Subcutaneous abdominal adipose tissue (tissue), 5 donors: ENCODE measurements at regions not wholly inside any gene's neighbourhood (a gene's known extent, or its start where the extent isn't known, plus 50 kb on each side); places are given as distances from the start of the nearest gene placed in this dataset.

Experiments
- H3K27ac ChIP-seq: one replicate; pipeline ENCODE4 v1.7.0; 2013; ENCODE audit warnings: low read depth, mild to moderate bottlenecking, inconsistent platforms, low read length, moderate library complexity
- H3K27me3 ChIP-seq, 5 donors: one replicate each; pipeline ENCODE4 v1.7.0; 2013; ENCODE audit warnings: low read length in 5 of 5, inconsistent platforms in 1 of 5; ENCODE audit not compliant: control insufficient read depth in 5 of 5, insufficient read depth in 4 of 5
- H3K36me3 ChIP-seq, 5 donors: one replicate each; pipeline ENCODE4 v1.7.0; 2013; ENCODE audit warnings: low read length in 5 of 5; ENCODE audit not compliant: control insufficient read depth in 5 of 5, insufficient read depth in 5 of 5
- H3K4me1 ChIP-seq, 5 donors: one replicate each; pipeline ENCODE4 v1.7.0; 2013; ENCODE audit warnings: low read length in 5 of 5, mild to moderate bottlenecking in 3 of 5, moderate library complexity in 1 of 5; ENCODE audit not compliant: control insufficient read depth in 5 of 5, insufficient read depth in 5 of 5
- H3K4me3 ChIP-seq, 5 donors: one replicate each; pipeline ENCODE4 v1.7.0; 2013; ENCODE audit warnings: low read length in 5 of 5, low read depth in 1 of 5
- H3K9ac ChIP-seq, 5 donors: one replicate each; pipeline ENCODE4 v1.7.0; 2013; ENCODE audit warnings: low read length in 5 of 5, mild to moderate bottlenecking in 4 of 5, moderate library complexity in 3 of 5
- H3K9me3 ChIP-seq, 5 donors: one replicate each; pipeline ENCODE4 v1.7.0; 2013; ENCODE audit warnings: low read length in 5 of 5; ENCODE audit not compliant: control insufficient read depth in 5 of 5
- donor health status: healthy.
- donor health status: healthy.
- donor health status: healthy.
- donor health status: healthy.
- donor health status: healthy.

DNA sequence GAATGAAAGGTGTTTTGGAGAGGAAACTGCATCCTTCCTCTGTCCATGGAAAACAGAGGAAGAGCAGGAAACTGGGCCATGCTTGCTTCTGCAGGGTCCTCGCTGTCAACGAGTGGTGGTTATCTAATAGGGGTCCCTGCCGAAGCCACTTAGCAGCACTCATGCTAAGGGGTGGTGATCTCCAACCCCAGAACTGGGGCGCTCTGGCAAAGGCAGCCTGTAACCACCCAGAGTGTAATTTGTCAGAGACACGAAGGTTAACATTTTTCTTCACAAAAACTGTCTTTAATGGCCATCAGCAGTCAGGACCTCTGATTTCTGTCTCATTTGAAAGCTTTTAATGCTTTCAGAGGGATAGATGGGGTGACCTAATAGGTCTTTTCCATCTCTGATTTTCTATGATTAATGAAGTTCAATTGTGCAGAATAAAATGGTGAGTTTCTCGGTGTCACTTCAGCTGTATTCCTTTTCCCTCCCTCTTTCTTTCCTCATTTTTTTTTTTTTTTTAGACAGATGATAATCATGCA is 231.3 kb upstream of the CELF4 start:
- no peak overlapping the region for H3K9ac ChIP-seq
- H3K9me3 ChIP-seq, result no peaks in the 10 kb centered on the region
- no peaks in the 10 kb centered on the region for H3K36me3 ChIP-seq
- no peaks in the 10 kb centered on the region for H3K4me1 ChIP-seq
- no peaks in the 10 kb centered on the region for H3K27me3 ChIP-seq
- no peak overlapping the region for H3K27ac ChIP-seq
- H3K4me3 ChIP-seq, result no peak overlapping the region

- Histone ChIP-seq H3K27ac (no peak overlapping the region), H3K4me1 (no peaks in the 10 kb centered on the region), H3K27me3 (no peaks in the 10 kb centered on the region), H3K9ac (no peak overlapping the region), H3K9me3 (no peaks in the 10 kb centered on the region), H3K4me3 (no peak overlapping the region), H3K36me3 (no peaks in the 10 kb centered on the region)
Measured at GRCh38 chr18:37787452-37787851, 221.9 kb upstream of the CELF4 start.

DNA sequence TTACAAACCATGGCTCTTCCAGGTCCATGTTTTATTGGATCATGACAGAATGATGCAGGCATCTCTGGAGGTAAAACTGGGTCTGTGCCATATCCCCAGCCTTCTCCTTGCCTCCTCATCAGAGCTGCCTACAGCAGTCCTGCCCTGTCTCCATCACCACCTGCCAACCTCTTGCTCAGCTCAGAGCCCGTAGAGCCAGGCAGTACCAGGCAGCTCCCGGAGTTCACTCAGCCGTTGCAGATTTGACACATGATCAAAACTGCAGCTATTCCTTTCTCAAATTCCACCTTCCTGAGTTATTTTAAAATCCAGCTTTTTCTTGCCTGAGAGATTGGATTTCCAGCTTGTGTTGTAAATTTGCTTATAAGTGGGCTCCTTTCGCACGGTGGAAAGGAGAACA is 218.2 kb upstream of the CELF4 start:
- H3K27ac ChIP-seq, result no peak overlapping the region
- no peak overlapping the region for H3K9ac ChIP-seq
- H3K4me3 ChIP-seq, result no peak overlapping the region
- H3K9me3 ChIP-seq, result no peaks in the 10 kb centered on the region
- no peaks in the 10 kb centered on the region for H3K36me3 ChIP-seq
- H3K4me1 ChIP-seq, result no peaks in the 10 kb centered on the region
- H3K27me3 ChIP-seq, result peaks cover 0 to 3% (median 0%) of the 10 kb centered on the region in 5 donors

GRCh38 chr18:37779220-37779619 is 213.6 kb upstream of the CELF4 start:
- no peak overlapping the region for H3K4me3 ChIP-seq
- H3K9me3 ChIP-seq, result no peaks in the 10 kb centered on the region
- H3K27ac ChIP-seq, result no peak overlapping the region
- H3K9ac ChIP-seq, result no peak overlapping the region
- peaks cover 0 to 2% (median 0%) of the 10 kb centered on the region in 5 donors for H3K4me1 ChIP-seq
- H3K27me3 ChIP-seq, result peaks cover 0 to 3% (median 0%) of the 10 kb centered on the region in 5 donors
- H3K36me3 ChIP-seq, result no peaks in the 10 kb centered on the region

GRCh38 chr18:37778417-37779165 is 213.0 kb upstream of the CELF4 start:
- Histone ChIP-seq H3K27me3 (peaks cover 0 to 3% (median 0%) of the 10 kb centered on the region in 5 donors), H3K27ac (no peak overlapping the region), H3K36me3 (no peaks in the 10 kb centered on the region), H3K9me3 (no peaks in the 10 kb centered on the region), H3K4me3 (no peak overlapping the region), H3K4me1 (peaks cover 0 to 2% (median 0%) of the 10 kb centered on the region in 5 donors), H3K9ac (no peak overlapping the region)

DNA sequence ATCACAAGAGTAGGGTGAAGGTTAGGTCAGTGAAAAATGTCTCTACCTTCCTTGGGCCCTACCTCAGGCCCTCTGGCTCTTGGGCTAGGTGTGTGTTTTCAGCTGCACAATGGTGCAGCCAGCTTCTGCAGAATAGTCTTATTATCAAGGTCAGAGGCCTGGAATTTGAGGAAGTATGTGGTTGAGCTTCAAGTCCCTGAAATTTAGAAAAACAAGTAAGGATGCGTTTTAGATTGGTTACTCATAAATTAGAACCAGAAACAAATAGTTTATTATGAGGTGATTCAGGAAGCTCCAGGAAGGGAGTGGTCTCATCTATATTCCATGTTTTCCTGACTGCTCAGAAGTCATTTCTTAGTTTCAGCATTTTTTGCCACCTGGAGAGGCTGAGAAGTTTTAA is 204.2 kb upstream of the CELF4 start:
- Histone ChIP-seq H3K9me3 (no peaks in the 10 kb centered on the region), H3K4me1 (no peaks in the 10 kb centered on the region), H3K36me3 (no peaks in the 10 kb centered on the region), H3K27me3 (no peaks in the 10 kb centered on the region), H3K4me3 (no peak overlapping the region), H3K27ac (no peak overlapping the region), H3K9ac (no peak overlapping the region)

DNA sequence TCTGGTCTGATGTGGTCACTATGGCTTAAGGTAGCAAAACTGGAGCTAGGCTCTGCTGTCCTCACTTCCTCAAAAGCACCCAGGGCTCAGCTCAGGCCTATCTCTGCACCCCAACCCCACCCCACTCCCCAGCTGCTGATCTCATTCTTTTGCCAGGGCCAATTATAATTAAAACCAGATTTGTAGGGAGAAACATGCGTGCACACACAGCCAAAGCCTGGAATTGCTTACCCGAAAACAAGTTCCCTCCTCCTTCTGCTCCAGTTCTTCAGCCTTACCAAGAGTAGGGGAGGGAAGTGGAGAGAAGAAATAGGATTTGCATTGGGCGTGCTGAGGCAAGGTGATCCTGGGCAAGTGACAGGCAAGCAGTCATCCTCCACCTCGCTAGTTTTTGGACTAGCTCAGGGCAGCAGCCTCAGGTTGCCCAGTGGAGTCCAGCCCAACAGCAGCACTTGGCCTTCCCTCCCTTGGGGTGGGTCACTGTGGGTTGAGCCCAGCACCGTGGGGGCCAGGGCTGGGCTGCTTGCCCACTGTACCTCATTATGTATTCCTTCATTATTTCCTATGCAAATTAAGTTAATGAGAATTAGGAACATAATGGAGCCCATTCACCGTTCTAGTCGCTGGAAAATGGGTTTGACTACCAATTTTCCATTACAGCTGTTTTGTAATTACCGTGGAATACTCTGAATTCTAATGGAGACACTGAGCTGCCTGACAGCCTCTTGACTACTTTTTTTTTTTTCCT is 199.1 kb upstream of the CELF4 start:
- Histone ChIP-seq H3K27ac (no peak overlapping the region), H3K27me3 (no peaks in the 10 kb centered on the region)

GRCh38 chr18:37762076-37762621 is 196.6 kb upstream of the CELF4 start:
- no peaks in the 10 kb centered on the region for H3K4me1 ChIP-seq
- H3K9me3 ChIP-seq, result no peaks in the 10 kb centered on the region
- no peak overlapping the region for H3K9ac ChIP-seq
- no peaks in the 10 kb centered on the region for H3K27me3 ChIP-seq
- no peak overlapping the region for H3K27ac ChIP-seq
- no peaks in the 10 kb centered on the region for H3K36me3 ChIP-seq
- H3K4me3 ChIP-seq, result no peak overlapping the region

More for the DNA sequence above, 199.1 kb upstream of the CELF4 start:
- Histone ChIP-seq H3K36me3 (no peaks in the 10 kb centered on the region), H3K4me3 (no peak overlapping the region), H3K9ac (no peak overlapping the region), H3K4me1 (no peaks in the 10 kb centered on the region), H3K9me3 (no peaks in the 10 kb centered on the region)

GRCh38 chr18:37754141-37754540 is 188.5 kb upstream of the CELF4 start:
- Histone ChIP-seq H3K9ac (no peak overlapping the region), H3K36me3 (no peaks in the 10 kb centered on the region), H3K27ac (no peak overlapping the region), H3K9me3 (no peaks in the 10 kb centered on the region), H3K4me3 (no peak overlapping the region), H3K4me1 (no peaks in the 10 kb centered on the region), H3K27me3 (no peaks in the 10 kb centered on the region)

DNA sequence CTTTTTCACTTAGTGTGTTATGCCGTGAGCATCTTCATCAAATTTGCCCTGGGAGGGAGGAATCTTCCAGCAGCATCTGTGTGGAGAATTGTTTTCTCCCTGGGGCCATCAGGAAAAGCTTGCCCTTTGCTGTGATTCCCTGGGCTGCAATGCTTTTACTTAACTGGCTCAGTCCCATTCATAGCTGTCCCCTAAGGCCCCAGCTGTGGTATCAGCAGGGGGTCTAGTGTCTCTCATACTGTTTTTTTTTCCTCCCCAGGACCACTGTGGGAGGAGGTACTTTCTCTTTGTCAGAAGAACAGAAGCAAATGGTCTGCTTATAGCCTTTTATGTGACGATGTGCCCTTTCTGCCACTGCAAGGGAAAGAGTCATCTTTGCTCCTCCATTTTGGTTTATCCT is 176.8 kb upstream of the CELF4 start:
- Histone ChIP-seq H3K9ac (no peak overlapping the region), H3K36me3 (no peaks in the 10 kb centered on the region), H3K4me1 (peaks cover 0 to 2% (median 0%) of the 10 kb centered on the region in 5 donors), H3K4me3 (no peak overlapping the region), H3K9me3 (no peaks in the 10 kb centered on the region), H3K27ac (no peak overlapping the region), H3K27me3 (no peaks in the 10 kb centered on the region)
